VCaP (cell line): ENCODE measurements at regions not wholly inside any gene's neighbourhood (a gene's known extent, or its start where the extent isn't known, plus 50 kb on each side); places are given as distances from the start of the nearest gene placed in this dataset.

Experiments used
- H3K27ac ChIP-seq: fragments of 450-650 bp; 2 replicates; pipeline ENCODE4 v1.5.1; 2017
- TF ChIP-seq, protein P1 (sequence below): fragments of 450-650 bp; conservative IDR thresholded peaks from 2 replicates; pipeline ENCODE4 v1.5.1; 2017; ENCODE audit warnings: mild to moderate bottlenecking, moderate library complexity

DNA sequence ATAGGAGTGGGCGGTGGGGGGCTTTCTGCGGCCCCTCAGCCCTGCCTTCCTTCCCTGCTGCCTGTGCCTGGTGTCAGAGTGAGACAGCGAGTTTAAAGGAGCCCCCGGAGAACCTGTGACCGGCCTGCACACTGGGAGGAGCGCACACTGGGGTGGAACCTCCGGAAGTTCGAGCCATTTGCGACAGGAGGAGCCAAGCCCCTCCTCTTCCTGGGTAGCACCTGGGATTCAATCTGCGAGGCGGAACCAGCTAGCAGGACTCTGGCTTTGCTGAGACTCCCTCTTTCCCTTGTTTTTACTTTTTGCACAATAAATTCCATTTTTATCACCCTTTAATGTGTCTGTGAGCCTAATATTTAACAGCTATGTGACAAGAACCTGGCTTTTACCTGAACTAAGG lies 540.6 kb downstream of the NPHP4 start:
- TF ChIP-seq, protein P1, sequence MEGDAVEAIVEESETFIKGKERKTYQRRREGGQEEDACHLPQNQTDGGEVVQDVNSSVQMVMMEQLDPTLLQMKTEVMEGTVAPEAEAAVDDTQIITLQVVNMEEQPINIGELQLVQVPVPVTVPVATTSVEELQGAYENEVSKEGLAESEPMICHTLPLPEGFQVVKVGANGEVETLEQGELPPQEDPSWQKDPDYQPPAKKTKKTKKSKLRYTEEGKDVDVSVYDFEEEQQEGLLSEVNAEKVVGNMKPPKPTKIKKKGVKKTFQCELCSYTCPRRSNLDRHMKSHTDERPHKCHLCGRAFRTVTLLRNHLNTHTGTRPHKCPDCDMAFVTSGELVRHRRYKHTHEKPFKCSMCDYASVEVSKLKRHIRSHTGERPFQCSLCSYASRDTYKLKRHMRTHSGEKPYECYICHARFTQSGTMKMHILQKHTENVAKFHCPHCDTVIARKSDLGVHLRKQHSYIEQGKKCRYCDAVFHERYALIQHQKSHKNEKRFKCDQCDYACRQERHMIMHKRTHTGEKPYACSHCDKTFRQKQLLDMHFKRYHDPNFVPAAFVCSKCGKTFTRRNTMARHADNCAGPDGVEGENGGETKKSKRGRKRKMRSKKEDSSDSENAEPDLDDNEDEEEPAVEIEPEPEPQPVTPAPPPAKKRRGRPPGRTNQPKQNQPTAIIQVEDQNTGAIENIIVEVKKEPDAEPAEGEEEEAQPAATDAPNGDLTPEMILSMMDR, result no peak

DNA sequence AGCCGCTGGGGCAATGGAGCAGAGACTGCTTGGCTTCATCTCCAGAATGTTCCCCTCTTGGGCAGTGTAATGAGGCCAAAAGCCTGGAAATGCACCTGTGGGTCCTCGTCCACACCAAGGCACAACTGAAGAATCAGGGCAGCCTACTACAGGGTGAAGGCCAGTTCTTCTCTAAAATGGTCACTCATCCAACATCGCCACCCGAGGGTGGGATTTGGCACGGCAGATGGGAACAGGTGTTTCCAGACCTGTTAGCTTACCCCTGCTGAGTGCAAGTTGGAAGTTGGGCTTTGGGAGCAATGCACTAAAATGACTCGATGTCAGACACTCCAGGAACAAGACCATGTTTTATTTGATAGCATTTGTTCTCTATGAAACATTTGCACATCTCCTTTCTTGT lies 543.7 kb downstream of the NPHP4 start:
- TF ChIP-seq, protein P1, result peak; percentile 30; the same call in 1 of the 2 replicates
- H3K27ac ChIP-seq, result no peak overlapping the region; the same call in 1 of the 2 replicates

More for the DNA sequence above, 540.6 kb downstream of the NPHP4 start:
- H3K27ac ChIP-seq, result no peak overlapping the region

DNA sequence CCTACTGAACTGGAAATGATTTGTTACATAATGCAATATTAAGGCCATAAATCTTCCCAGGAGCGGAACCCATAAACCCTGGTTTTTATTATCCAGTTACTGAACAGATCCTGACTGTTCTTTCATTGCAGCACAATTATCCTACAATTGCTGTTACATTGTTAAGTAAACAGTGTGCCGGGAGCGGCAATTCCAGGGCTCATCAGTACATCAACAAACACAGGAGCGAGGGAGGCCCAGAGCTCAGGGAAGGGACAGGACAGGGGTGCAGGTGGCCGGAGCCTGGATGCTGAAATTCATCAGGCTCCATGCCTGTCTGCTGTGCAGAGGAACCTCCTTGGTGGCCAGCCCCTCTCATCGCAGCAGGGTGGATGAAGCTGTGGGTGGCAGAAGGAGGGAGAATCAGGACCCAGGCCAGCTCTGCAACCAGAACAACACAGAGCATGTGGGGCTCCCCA lies 544.7 kb downstream of the NPHP4 start:
- peak overlapping the region; percentile 54 for H3K27ac ChIP-seq

DNA sequence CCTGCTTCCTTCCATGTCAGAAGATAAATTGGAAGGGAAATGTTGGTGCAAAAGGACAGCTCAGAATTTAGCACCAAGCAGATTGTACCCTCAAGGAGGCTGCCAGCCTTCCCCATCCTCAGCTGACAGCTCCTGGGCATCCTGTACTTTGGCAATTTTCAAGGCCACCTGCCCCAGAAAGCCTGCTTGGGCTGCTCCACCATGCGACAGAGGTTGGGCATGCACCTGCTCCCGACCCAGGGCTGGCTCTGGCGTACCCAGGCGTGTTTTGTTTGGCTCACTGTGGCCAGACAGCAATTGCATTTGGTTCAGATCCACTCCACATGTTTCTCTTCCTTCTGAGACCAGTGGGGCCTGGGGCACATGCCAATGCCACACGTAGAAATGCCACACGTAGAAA lies 547.8 kb downstream of the NPHP4 start:
- H3K27ac ChIP-seq, result no peak overlapping the region
- TF ChIP-seq, protein P1, result no peak

More for the DNA sequence above, 544.7 kb downstream of the NPHP4 start:
- TF ChIP-seq, protein P1, result no peak

DNA sequence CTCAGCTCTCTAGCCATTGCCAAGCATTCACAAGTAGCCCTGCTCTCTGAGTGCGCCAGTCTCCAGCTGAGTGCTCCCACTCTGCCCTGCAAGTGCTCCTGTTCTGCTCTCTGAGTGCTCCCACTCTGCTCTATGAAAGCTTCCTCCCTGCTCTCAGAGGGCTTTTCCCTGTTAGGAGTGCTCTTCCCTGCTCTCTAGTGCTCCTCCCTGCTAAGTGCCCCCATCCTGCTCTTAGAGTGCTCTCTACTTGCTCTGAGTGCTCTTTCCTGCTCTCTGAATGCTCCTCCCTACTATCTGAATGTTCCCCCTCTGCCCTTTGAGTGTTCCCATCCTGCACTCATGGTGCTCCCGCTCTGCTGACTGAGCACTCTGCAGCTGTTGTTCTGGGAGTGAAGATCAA lies 555.4 kb downstream of the NPHP4 start:
- TF ChIP-seq, protein P1, result no peak
- no peak overlapping the region for H3K27ac ChIP-seq

DNA sequence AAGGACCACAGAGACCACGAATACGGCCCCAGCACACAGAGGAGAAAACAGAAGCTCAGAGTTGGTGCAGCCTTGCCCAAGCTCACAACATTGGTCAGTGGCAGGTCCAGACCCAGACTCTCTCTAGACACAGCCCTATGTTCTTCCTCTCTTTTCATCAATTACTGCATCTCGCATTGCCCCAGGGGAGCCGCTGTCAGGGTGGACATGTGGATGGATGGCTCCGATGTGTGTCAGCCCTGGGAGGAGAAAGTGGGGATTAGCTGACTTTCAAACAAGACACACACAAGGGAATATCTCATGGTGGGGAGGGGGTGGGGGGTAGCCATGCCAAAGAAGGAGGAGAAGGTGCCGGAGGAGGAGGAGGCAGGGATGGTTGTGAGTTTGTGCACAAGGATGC lies 556.8 kb downstream of the NPHP4 start:
- TF ChIP-seq, protein P1, result no peak
- H3K27ac ChIP-seq, result no peak overlapping the region

DNA sequence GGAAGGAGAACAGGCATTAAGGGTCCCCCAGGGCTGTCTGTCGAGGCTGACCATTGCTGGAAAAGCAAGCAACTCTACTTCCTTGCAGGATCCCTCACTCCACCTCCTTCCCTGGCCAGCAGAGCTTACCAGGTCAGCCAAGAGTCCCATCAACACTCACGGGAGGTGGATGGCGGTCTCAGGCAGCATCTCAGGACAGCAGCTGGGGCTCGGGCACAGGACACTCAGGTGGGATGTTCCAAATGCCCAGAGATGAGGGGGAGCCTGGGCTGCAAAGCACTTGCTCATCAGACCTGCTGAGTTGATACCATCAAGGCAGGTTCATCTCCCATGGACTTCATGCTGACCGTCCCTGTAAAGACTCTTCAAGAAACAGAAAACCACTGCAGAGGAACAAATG lies 559.8 kb downstream of the NPHP4 start:
- no peak overlapping the region for H3K27ac ChIP-seq
- TF ChIP-seq, protein P1, result no peak
